ENCODE measurements at regions not wholly inside any gene's neighbourhood (a gene's known extent, or its start where the extent isn't known, plus 50 kb on each side); places are given as distances from the start of the nearest gene placed in this dataset.

GRCh38 chr13:50468849-50469669 is 374.4 kb downstream of the DLEU7 start:
- TF ChIP-seq CTCF (conservative IDR thresholded peaks at IDR 0.05 in 1 of 2, IDR thresholded peaks at IDR 0.05 in 1 of 2; ENCODE audit: low read depth in 1 of 2, low read length in 2 of 2) (no peak), EZH2 (IDR thresholded peaks at IDR 0.05; ENCODE audit: low read length, missing control alignments) (no peak)

Data from fibroblast of lung (primary cell).